PC-9 (cell line): ENCODE measurements at regions not wholly inside any gene's neighbourhood (a gene's known extent, or its start where the extent isn't known, plus 50 kb on each side); places are given as distances from the start of the nearest gene placed in this dataset.

Experiments used
- BruUV-seq: library from RNA; stranded (reverse); fragments of 400-500 nt; replicated peaks from 2 replicates; lab custom pipeline; 2021; lab: Mats Ljungman, UMichigan
- CTCF ChIA-PET: fragments of 300-600 bp; sonication (Branson Sonifier 250); formaldehyde crosslinking; loops from one replicate; lab custom pipeline; 2022; ENCODE audit warnings: antibody characterized with exemption; lab: Charles Lee
- POLR2A ChIA-PET: fragments of 300-600 bp; sonication (Branson Sonifier 250); formaldehyde crosslinking; loops from one replicate; lab custom pipeline; 2022; ENCODE audit warnings: antibody characterized with exemption; ENCODE audit not compliant: unreplicated experiment; lab: Charles Lee
- DNase-seq, 2 experiments: peaks; one replicate each; pipeline versions ENCODE4 v3.0.0 to v3.0.0-alpha.2; 2015 to 2022; ENCODE audit warnings: mixed read lengths in 1 of 2
- H2AFZ ChIP-seq: fragments of 200-600 bp; sonication (generic); 2 replicates; pipeline ENCODE4 v1.8.1; 2017; ENCODE audit warnings: antibody characterized with exemption
- H3F3A ChIP-seq: fragments of 200-600 bp; sonication (generic); 2 replicates; pipeline ENCODE4 v1.8.1; 2017; ENCODE audit warnings: antibody characterized with exemption, mild to moderate bottlenecking, low read depth; ENCODE audit not compliant: insufficient read depth
- H3K27ac ChIP-seq: fragments of 200-600 bp; sonication (generic); 2 replicates; pipeline ENCODE4 v1.6.1; 2016; ENCODE audit warnings: mixed run types
- H3K27me3 ChIP-seq: fragments of 200-600 bp; sonication (generic); 2 replicates; pipeline ENCODE4 v1.6.1; 2016; ENCODE audit warnings: low read depth, mixed run types; ENCODE audit not compliant: insufficient read depth
- H3K36me3 ChIP-seq: fragments of 200-600 bp; sonication (generic); 2 replicates; pipeline ENCODE4 v1.6.1; 2016; ENCODE audit warnings: low read depth, mixed run types
- H3K4me1 ChIP-seq: fragments of 200-600 bp; sonication (generic); replicated peaks from 2 replicates; pipeline ENCODE4 v1.6.1; 2016; ENCODE audit warnings: mixed run types; ENCODE audit not compliant: insufficient read depth
- H3K4me2 ChIP-seq: fragments of 200-600 bp; sonication (generic); 2 replicates; pipeline ENCODE4 v1.6.1; 2017; ENCODE audit warnings: mixed run types
- H3K4me3 ChIP-seq: fragments of 200-600 bp; sonication (generic); 2 replicates; pipeline ENCODE4 v1.6.1; 2016; ENCODE audit warnings: mixed run types
- H3K79me2 ChIP-seq: fragments of 200-600 bp; sonication (generic); 2 replicates; pipeline ENCODE4 v1.6.1; 2017; ENCODE audit warnings: low read depth, mixed run types
- H3K9me2 ChIP-seq: fragments of 200-600 bp; sonication (generic); 2 replicates; pipeline ENCODE4 v1.8.1; 2017; ENCODE audit warnings: mild to moderate bottlenecking; ENCODE audit not compliant: insufficient read depth
- H3K9me3 ChIP-seq: fragments of 200-600 bp; sonication (generic); 2 replicates; pipeline ENCODE4 v1.8.1; 2016; ENCODE audit warnings: low read depth; ENCODE audit not compliant: insufficient read depth
- H4K20me1 ChIP-seq: fragments of 200-600 bp; sonication (generic); 2 replicates; pipeline ENCODE4 v1.8.1; 2017; ENCODE audit not compliant: insufficient read depth
- EZH2 ChIP-seq: fragments of 200-600 bp; sonication (generic); IDR thresholded peaks from 2 replicates; pipeline ENCODE4 v1.8.0; 2017; ENCODE audit warnings: antibody characterized with exemption, low read depth
- intact Hi-C: fragments of 100-400 bp; cut with micrococcal nuclease; formaldehyde crosslinking; loops from one replicate; pipeline ENCODE4 v1.10.0; 2022; ENCODE audit not compliant: unreplicated experiment
- TF ChIP-seq, protein P1 (sequence below): fragments of 200-600 bp; sonication (generic); conservative IDR thresholded peaks from 2 replicates; pipeline ENCODE4 v1.6.1; 2017; ENCODE audit warnings: mixed run types, antibody characterized with exemption, mild to moderate bottlenecking, moderate library complexity

DNA sequence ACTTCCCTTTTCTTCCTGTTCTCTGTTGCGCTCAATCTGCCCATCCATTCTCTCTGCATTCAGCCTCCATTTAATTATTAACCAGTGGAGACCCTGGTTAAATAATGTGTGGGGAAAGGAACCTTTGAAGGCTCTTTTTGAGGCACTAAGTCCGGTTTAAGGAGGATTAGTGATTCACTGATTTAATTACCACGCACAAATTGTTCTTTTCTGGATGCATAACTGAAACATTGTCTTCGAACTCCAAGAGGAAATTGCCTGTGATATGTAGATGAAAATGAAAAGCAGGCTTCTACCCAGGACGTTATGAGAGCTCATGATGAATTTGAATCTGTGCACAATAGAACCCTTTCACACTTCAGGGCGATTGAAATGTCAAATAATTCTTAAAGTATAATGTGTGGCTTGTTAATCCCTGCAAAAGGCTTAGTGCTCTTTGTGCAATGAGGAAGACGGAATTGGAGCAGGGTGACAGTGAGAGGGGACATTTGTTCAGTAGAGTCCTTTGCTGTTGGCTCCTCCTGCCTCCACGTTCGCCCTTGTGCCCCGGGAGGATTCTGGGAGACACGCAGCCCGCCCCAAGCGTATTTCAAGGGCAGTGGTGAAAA is 51.1 kb upstream of the ZNF236 start:
- no peaks in the 10 kb centered on the region for H3F3A ChIP-seq
- no peak for TF ChIP-seq EZH2
- TF ChIP-seq, protein P1, sequence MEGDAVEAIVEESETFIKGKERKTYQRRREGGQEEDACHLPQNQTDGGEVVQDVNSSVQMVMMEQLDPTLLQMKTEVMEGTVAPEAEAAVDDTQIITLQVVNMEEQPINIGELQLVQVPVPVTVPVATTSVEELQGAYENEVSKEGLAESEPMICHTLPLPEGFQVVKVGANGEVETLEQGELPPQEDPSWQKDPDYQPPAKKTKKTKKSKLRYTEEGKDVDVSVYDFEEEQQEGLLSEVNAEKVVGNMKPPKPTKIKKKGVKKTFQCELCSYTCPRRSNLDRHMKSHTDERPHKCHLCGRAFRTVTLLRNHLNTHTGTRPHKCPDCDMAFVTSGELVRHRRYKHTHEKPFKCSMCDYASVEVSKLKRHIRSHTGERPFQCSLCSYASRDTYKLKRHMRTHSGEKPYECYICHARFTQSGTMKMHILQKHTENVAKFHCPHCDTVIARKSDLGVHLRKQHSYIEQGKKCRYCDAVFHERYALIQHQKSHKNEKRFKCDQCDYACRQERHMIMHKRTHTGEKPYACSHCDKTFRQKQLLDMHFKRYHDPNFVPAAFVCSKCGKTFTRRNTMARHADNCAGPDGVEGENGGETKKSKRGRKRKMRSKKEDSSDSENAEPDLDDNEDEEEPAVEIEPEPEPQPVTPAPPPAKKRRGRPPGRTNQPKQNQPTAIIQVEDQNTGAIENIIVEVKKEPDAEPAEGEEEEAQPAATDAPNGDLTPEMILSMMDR, result no peak
- no peak overlapping the region for H2AFZ ChIP-seq
- H3K9me3 ChIP-seq, result peaks cover 7% of the 10 kb centered on the region; the same call in 1 of the 2 replicates
- H4K20me1 ChIP-seq, result no peaks in the 10 kb centered on the region
- CTCF ChIA-PET, result no interaction called here
- no TSS peak for BruUV-seq
- no peak overlapping the region for H3K4me3 ChIP-seq
- H3K27ac ChIP-seq, result no peak overlapping the region
- no peaks in the 10 kb centered on the region for H3K79me2 ChIP-seq
- H3K4me1 ChIP-seq, result no peaks in the 10 kb centered on the region
- no peaks in the 10 kb centered on the region for H3K36me3 ChIP-seq
- H3K9me2 ChIP-seq, result no peaks in the 10 kb centered on the region
- POLR2A ChIA-PET, result no interaction called here
- intact Hi-C loops, result no loop called here
- no peak for DNase-seq
- H3K4me2 ChIP-seq, result no peak overlapping the region
- peaks cover 97% of the 10 kb centered on the region for H3K27me3 ChIP-seq

DNA sequence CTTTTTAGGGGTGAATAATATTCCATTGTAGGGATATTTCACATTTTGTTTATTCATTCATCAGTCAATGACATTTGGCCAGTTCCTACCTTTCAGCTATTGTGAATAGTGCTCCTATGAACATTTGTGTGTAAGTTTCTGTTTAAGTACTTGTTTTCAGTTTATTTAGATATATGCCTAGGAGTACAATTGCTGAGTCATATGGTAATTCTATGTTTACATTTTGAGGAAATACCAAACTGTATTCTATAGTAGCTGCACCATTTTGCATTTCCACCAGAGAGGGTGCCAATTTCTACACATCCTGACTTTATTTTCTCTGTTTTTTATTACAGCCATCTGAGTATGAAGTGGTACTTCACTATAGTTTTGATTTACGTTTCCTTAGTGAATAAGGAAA is 54.4 kb upstream of the ZNF236 start:
- peaks cover 88% of the 10 kb centered on the region for H3K27me3 ChIP-seq
- H3K4me3 ChIP-seq, result no peak overlapping the region
- no peaks in the 10 kb centered on the region for H3F3A ChIP-seq
- H3K9me3 ChIP-seq, result peaks cover 7% of the 10 kb centered on the region; the same call in 1 of the 2 replicates
- no peak overlapping the region for H3K27ac ChIP-seq
- no peaks in the 10 kb centered on the region for H3K79me2 ChIP-seq
- TF ChIP-seq, protein P1, result no peak
- no peak for TF ChIP-seq EZH2
- no TSS peak for BruUV-seq
- H2AFZ ChIP-seq, result no peak overlapping the region
- no peak for DNase-seq
- POLR2A ChIA-PET, result no interaction called here
- CTCF ChIA-PET, result no interaction called here
- no peaks in the 10 kb centered on the region for H3K9me2 ChIP-seq
- H3K36me3 ChIP-seq, result no peaks in the 10 kb centered on the region
- intact Hi-C loops, result no loop called here
- H3K4me1 ChIP-seq, result no peaks in the 10 kb centered on the region
- no peak overlapping the region for H3K4me2 ChIP-seq
- H4K20me1 ChIP-seq, result no peaks in the 10 kb centered on the region

DNA sequence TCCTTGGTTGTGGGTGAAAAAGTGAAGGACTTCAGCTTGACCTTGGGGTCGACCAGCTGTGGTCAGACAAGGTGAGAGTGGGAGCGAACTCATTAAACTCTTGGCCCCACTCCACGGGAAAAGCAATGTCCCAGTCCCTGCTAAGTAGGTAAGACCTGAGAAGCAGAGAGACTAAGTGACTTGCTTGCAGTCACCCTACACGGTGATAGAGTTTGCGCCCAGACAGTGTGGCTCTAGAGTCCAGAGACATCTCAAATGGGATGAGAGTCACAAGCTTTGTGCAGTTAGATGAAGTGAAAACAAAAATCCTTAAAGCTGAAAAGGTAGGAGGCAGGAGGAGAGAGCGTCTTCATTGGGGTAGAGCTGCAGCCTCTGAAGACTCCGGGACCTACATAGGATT is 55.9 kb upstream of the ZNF236 start:
- H3K4me2 ChIP-seq, result no peak overlapping the region
- DNase-seq, result no peak
- POLR2A ChIA-PET, result no interaction called here
- no peaks in the 10 kb centered on the region for H3F3A ChIP-seq
- H3K79me2 ChIP-seq, result no peaks in the 10 kb centered on the region
- CTCF ChIA-PET, result no interaction called here
- no peaks in the 10 kb centered on the region for H3K36me3 ChIP-seq
- H4K20me1 ChIP-seq, result no peaks in the 10 kb centered on the region
- H3K27me3 ChIP-seq, result peaks cover 80% of the 10 kb centered on the region
- intact Hi-C loops, result no loop called here
- no peak overlapping the region for H3K4me3 ChIP-seq
- TF ChIP-seq, protein P1, result no peak
- no peak for TF ChIP-seq EZH2
- H3K4me1 ChIP-seq, result no peaks in the 10 kb centered on the region
- H2AFZ ChIP-seq, result no peak overlapping the region
- no peaks in the 10 kb centered on the region for H3K9me2 ChIP-seq
- no peak overlapping the region for H3K27ac ChIP-seq
- BruUV-seq, result no TSS peak
- peaks cover 7% of the 10 kb centered on the region; the same call in 1 of the 2 replicates for H3K9me3 ChIP-seq
